SK-N-DZ (cell line): ENCODE measurements at regions not wholly inside any gene's neighbourhood (a gene's known extent, or its start where the extent isn't known, plus 50 kb on each side); places are given as distances from the start of the nearest gene placed in this dataset.

ENCODE experiments used
- DNase-seq: peaks from one replicate; pipeline ENCODE4 v3.0.0-alpha.2; 2015; ENCODE audit warnings: low spot score

DNA sequence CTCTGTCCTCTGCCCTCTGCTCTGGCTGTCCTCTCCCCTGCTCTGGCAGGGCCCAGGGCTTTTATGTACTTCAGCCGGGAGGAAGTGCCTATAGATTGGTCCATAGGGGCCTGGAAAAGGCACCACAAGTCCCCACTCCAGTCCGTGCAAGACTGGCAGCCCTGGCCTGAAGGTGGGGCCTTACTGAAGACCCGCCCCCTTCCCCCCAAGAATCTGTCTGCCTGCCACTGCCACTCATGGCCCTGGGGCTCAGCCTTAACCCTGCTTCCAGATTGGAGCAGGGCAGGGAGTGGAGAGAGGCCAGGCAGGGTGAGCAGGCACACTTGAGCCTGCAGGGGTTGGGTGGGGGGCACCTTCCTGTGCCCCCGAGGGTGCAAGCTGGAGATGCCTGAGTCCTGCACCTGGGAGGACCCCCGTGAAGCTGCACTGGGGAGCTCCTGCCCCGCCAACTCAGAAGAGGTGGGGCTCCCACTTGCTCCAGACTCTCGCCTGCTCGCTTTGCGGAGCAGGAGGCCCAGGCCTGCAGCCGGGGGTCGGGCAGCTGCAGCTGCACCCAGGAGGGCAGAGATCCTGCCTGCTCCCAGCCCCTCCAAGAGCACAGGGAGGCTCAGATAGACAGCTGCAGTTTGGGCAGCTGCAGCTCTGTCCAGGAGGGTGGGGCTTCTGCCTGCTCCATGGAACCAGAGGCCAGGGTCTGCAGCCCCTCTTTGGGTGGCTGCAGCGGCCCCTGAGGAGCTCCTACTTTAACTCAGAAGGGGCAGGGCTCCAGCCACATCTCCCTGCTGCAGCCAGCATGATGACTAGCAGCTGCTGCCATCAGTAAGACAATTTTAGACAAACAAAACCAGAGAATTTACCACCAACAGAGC is 51.0 kb upstream of the SC5D start:
- DNase-seq, result peak; percentile 77
